ENCODE measurements at regions not wholly inside any gene's neighbourhood (a gene's known extent, or its start where the extent isn't known, plus 50 kb on each side); places are given as distances from the start of the nearest gene placed in this dataset.

- DNase-seq (ENCODE audit: low read depth, low spot score) = no peak
- no peak overlapping the region for H3K4me3 ChIP-seq (ENCODE audit: low read depth, low read length)
- no peak for TF ChIP-seq CTCF (IDR thresholded peaks at IDR 0.05; ENCODE audit: low read depth, low read length)
- in situ Hi-C loops (cut with HindIII; ENCODE audit: low sequenced_read_pairs) = no loop called here
Observed at GRCh38 chr15:39331584-39331983, 249.3 kb upstream of the THBS1 start.

GRCh38 chr15:39332846-39333245, 248.0 kb upstream of the THBS1 start:
- no peak for TF ChIP-seq CTCF (IDR thresholded peaks at IDR 0.05; ENCODE audit: low read depth, low read length)
- in situ Hi-C loops (cut with HindIII; ENCODE audit: low sequenced_read_pairs) = no loop called here
- H3K4me3 ChIP-seq (ENCODE audit: low read depth, low read length) = no peak overlapping the region
- no peak for DNase-seq (ENCODE audit: low read depth, low spot score)

- in situ Hi-C loops (cut with HindIII; ENCODE audit: low sequenced_read_pairs) = no loop called here
- no peak for TF ChIP-seq CTCF (IDR thresholded peaks at IDR 0.05; ENCODE audit: low read depth, low read length)
- no peak overlapping the region for H3K4me3 ChIP-seq (ENCODE audit: low read depth, low read length)
- DNase-seq (ENCODE audit: low read depth, low spot score) = no peak
Observed at GRCh38 chr15:39333393-39333792, 247.5 kb upstream of the THBS1 start.

GRCh38 chr15:39333896-39334295, 247.0 kb upstream of the THBS1 start:
- DNase-seq (ENCODE audit: low read depth, low spot score) = no peak
- TF ChIP-seq CTCF (IDR thresholded peaks at IDR 0.05; ENCODE audit: low read depth, low read length) = no peak
- in situ Hi-C loops (cut with HindIII; ENCODE audit: low sequenced_read_pairs) = no loop called here
- no peak overlapping the region for H3K4me3 ChIP-seq (ENCODE audit: low read depth, low read length)

- peak; percentile 14 for DNase-seq (ENCODE audit: low read depth, low spot score)
- no peak overlapping the region for H3K4me3 ChIP-seq (ENCODE audit: low read depth, low read length)
- in situ Hi-C loops (cut with HindIII; ENCODE audit: low sequenced_read_pairs) = no loop called here
- TF ChIP-seq CTCF (IDR thresholded peaks at IDR 0.05; ENCODE audit: low read depth, low read length) = no peak
Observed at GRCh38 chr15:39336926-39337325, 244.0 kb upstream of the THBS1 start.

GRCh38 chr15:39338251-39338650, 242.6 kb upstream of the THBS1 start:
- TF ChIP-seq CTCF (IDR thresholded peaks at IDR 0.05; ENCODE audit: low read depth, low read length) = no peak
- in situ Hi-C loops (cut with HindIII; ENCODE audit: low sequenced_read_pairs) = no loop called here
- DNase-seq (ENCODE audit: low read depth, low spot score) = no peak
- H3K4me3 ChIP-seq (ENCODE audit: low read depth, low read length) = no peak overlapping the region

All from astrocyte of the spinal cord (primary cell).